NCI-H524 (cell line): ENCODE measurements at regions not wholly inside any gene's neighbourhood (a gene's known extent, or its start where the extent isn't known, plus 50 kb on each side); places are given as distances from the start of the nearest gene placed in this dataset.
A peak's percentile ranks its signal among the peaks of the same experiment; 100 is the strongest.

Experiments used
- DNase-seq, 2 experiments: peaks; one replicate each; lab custom pipeline; 2025; lab: John Stamatoyannopoulos, UW

DNA sequence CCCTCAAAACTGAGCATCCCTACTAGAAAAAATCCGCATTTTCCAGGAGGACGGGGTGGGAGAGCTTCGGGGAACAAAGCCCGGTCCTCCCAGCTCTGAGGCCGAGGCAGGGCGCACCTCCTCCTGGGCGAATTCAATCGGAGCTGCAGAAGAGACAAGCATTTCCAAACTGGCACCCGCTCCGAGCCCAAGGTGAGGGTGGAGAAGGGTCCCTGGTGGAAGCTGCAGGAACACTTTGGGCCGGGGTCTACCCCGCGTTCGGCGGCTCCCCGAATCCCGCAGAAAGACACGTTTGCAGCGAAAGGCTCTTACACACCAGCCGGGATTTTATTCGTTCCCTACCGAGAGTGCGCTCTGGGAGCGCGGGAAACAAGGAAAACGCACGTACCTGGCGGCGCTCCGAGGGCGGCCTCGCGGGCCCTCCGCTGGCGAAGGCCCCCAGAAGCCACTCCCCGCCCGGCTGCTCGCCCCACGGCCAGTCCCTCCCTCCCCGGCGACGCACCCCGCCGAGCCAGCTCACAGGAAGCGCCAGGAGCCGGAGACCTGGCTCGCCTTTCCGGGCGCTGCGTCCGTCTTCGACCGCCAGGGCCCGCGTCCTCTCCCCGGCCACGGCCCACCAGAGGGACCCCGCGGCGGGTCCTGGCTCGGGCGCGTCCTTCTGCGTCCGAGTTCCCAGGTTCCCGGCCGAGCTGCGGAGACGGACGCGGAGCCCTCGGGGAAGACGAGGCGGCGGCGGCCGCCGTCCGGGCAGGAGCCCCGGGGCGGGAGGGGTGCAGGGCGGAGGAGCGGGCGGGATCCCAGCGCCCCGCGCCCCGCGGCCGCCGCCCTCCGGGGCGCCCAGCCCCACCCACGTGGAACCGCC is 49.8 kb upstream of the BAHCC1 start:
- DNase-seq = peak; percentile 88 to 89
